GM19351 (cell line): ENCODE measurements at regions not wholly inside any gene's neighbourhood (a gene's known extent, or its start where the extent isn't known, plus 50 kb on each side); places are given as distances from the start of the nearest gene placed in this dataset.
"Not testable (repeated sequence)": the region's sequence is repeated elsewhere in the genome, so short reads cannot be mapped to it uniquely, and the experiment has no call there.

Experiments
- ATAC-seq: cut with Tn5 transposase; IDR thresholded peaks from one replicate; pipeline ENCODE4 v1.9.1; 2021; ENCODE audit warnings: mild to moderate bottlenecking, moderate library complexity; ENCODE audit not compliant: unreplicated experiment

GRCh38 chr16:29154088-29154487 is 169.2 kb downstream of the LAT start:
- no peak for ATAC-seq

GRCh38 chr16:29153307-29153706 is 168.5 kb downstream of the LAT start:
- not testable (repeated sequence) for ATAC-seq

GRCh38 chr16:29152544-29153031 is 167.7 kb downstream of the LAT start:
- not testable (repeated sequence) for ATAC-seq

GRCh38 chr16:29151317-29151716 is 166.5 kb downstream of the LAT start:
- ATAC-seq = no peak

- not testable (repeated sequence) for ATAC-seq
Measured at GRCh38 chr16:29149912-29150311, 165.1 kb downstream of the LAT start.

GRCh38 chr16:29148867-29149272 is 164.0 kb downstream of the LAT start:
- no peak for ATAC-seq

GRCh38 chr16:29148131-29148691 is 163.4 kb downstream of the LAT start:
- no peak for ATAC-seq

GRCh38 chr16:29147710-29148109 is 162.9 kb downstream of the LAT start:
- ATAC-seq = not testable (repeated sequence)

- not testable (repeated sequence) for ATAC-seq
Measured at GRCh38 chr16:29146808-29147643, 162.2 kb downstream of the LAT start.

- ATAC-seq = no peak
Measured at GRCh38 chr16:29146266-29146665, 161.4 kb downstream of the LAT start.

- ATAC-seq = not testable (repeated sequence)
Measured at GRCh38 chr16:29145486-29146225, 160.8 kb downstream of the LAT start.

GRCh38 chr16:29145086-29145485 is 160.2 kb downstream of the LAT start:
- not testable (repeated sequence) for ATAC-seq

- not testable (repeated sequence) for ATAC-seq
Measured at GRCh38 chr16:29144669-29145062, 159.8 kb downstream of the LAT start.

GRCh38 chr16:29143739-29144668 is 159.2 kb downstream of the LAT start:
- ATAC-seq = not testable (repeated sequence)

GRCh38 chr16:29142506-29142905 is 157.7 kb downstream of the LAT start:
- not testable (repeated sequence) for ATAC-seq

GRCh38 chr16:29141586-29142324 is 156.9 kb downstream of the LAT start:
- no peak for ATAC-seq

GRCh38 chr16:29141121-29141520 is 156.3 kb downstream of the LAT start:
- not testable (repeated sequence) for ATAC-seq

GRCh38 chr16:29139901-29140855 is 155.3 kb downstream of the LAT start:
- not testable (repeated sequence) for ATAC-seq
